ENCODE measurements at regions not wholly inside any gene's neighbourhood (a gene's known extent, or its start where the extent isn't known, plus 50 kb on each side); places are given as distances from the start of the nearest gene placed in this dataset.

- no peak overlapping the region for H3K27ac ChIP-seq
Measured at GRCh38 chr2:53452957-53453748, 314.5 kb upstream of the CHAC2 start.

GRCh38 chr2:53452400-53452799, 315.2 kb upstream of the CHAC2 start:
- no peak for TF ChIP-seq EP300 (IDR thresholded peaks at IDR 0.05)
- TF ChIP-seq POLR2AphosphoS5 (IDR thresholded peaks at IDR 0.05) = no peak
- TF ChIP-seq CTCF (IDR thresholded peaks at IDR 0.05) = no peak
- no peak for TF ChIP-seq POLR2A (IDR thresholded peaks at IDR 0.05)
- WGBS, 2 donors (ENCODE audit: low coverage in 1 of 2) = 18 to 33% methylated on average over 1 of the region's 1 CpG
- H3K27me3 ChIP-seq = no peaks in the 10 kb centered on the region
- H3K4me3 ChIP-seq = no peak overlapping the region
- no peak overlapping the region for H3K27ac ChIP-seq
- no peaks in the 10 kb centered on the region for H3K9me3 ChIP-seq
- H3K36me3 ChIP-seq = no peaks in the 10 kb centered on the region
- no peak for ATAC-seq
- H3K4me1 ChIP-seq = peaks cover 0 to 14% (median 0%) of the 10 kb centered on the region in 3 donors

More at GRCh38 chr2:53452957-53453748, 314.5 kb upstream of the CHAC2 start:
- Histone ChIP-seq H3K27me3 (no peaks in the 10 kb centered on the region), H3K4me3 (no peak overlapping the region), H3K4me1 (peaks cover 0 to 14% (median 0%) of the 10 kb centered on the region in 3 donors), H3K9me3 (no peaks in the 10 kb centered on the region), H3K36me3 (no peaks in the 10 kb centered on the region)
- TF ChIP-seq POLR2AphosphoS5 (IDR thresholded peaks at IDR 0.05) (no peak), CTCF (IDR thresholded peaks at IDR 0.05) (no peak), EP300 (IDR thresholded peaks at IDR 0.05) (no peak), POLR2A (IDR thresholded peaks at IDR 0.05) (no peak)
- no peak for ATAC-seq
- WGBS, 2 donors (ENCODE audit: low coverage in 1 of 2) = 44 to 55% methylated on average over 7 to 8 of the region's 8 CpGs

GRCh38 chr2:53450923-53451322, 316.7 kb upstream of the CHAC2 start:
- TF ChIP-seq POLR2AphosphoS5 (IDR thresholded peaks at IDR 0.05) (no peak), EP300 (IDR thresholded peaks at IDR 0.05) (no peak), POLR2A (IDR thresholded peaks at IDR 0.05) (no peak), CTCF (IDR thresholded peaks at IDR 0.05) (no peak)
- H3K27me3 ChIP-seq = no peaks in the 10 kb centered on the region
- WGBS, 2 donors (ENCODE audit: low coverage in 1 of 2) = 67% methylated on average over 4 of the region's 4 CpGs; no CpG with 5 or more reads in 1 of the 2 donors
- no peaks in the 10 kb centered on the region for H3K9me3 ChIP-seq
- H3K4me3 ChIP-seq = no peak overlapping the region
- peaks cover 0 to 14% (median 0%) of the 10 kb centered on the region in 3 donors for H3K4me1 ChIP-seq
- no peak overlapping the region for H3K27ac ChIP-seq
- ATAC-seq = no peak
- no peaks in the 10 kb centered on the region for H3K36me3 ChIP-seq

- WGBS, 2 donors (ENCODE audit: low coverage in 1 of 2) = 80 to 83% methylated on average over 1 of the region's 1 CpG
- no peaks in the 10 kb centered on the region for H3K9me3 ChIP-seq
Measured at GRCh38 chr2:53448591-53448990, 319.0 kb upstream of the CHAC2 start.

More at GRCh38 chr2:53448591-53448990, 319.0 kb upstream of the CHAC2 start:
- no peak for TF ChIP-seq POLR2A (IDR thresholded peaks at IDR 0.05)
- no peak for TF ChIP-seq POLR2AphosphoS5 (IDR thresholded peaks at IDR 0.05)
- TF ChIP-seq CTCF (IDR thresholded peaks at IDR 0.05) = no peak
- no peak for TF ChIP-seq EP300 (IDR thresholded peaks at IDR 0.05)
- no peak for ATAC-seq
- Histone ChIP-seq H3K27me3 (no peaks in the 10 kb centered on the region), H3K36me3 (no peaks in the 10 kb centered on the region), H3K4me3 (no peak overlapping the region), H3K27ac (no peak overlapping the region), H3K4me1 (peaks cover 0 to 12% (median 0%) of the 10 kb centered on the region in 3 donors)
